Colon (tissue), 2 donors: ENCODE measurements at regions not wholly inside any gene's neighbourhood (a gene's known extent, or its start where the extent isn't known, plus 50 kb on each side); places are given as distances from the start of the nearest gene placed in this dataset.

Experiments
- FAIRE-seq: peaks from 2 replicates; lab custom pipeline; 2012; peaks lifted over from hg19 to GRCh38; lab: Jason Lieb, UNC
- donor health status: control.
- donor health status: control.

GRCh38 chr7:13035233-13035632, 347.8 kb downstream of the ARL4A start:
- no peak for FAIRE-seq

DNA sequence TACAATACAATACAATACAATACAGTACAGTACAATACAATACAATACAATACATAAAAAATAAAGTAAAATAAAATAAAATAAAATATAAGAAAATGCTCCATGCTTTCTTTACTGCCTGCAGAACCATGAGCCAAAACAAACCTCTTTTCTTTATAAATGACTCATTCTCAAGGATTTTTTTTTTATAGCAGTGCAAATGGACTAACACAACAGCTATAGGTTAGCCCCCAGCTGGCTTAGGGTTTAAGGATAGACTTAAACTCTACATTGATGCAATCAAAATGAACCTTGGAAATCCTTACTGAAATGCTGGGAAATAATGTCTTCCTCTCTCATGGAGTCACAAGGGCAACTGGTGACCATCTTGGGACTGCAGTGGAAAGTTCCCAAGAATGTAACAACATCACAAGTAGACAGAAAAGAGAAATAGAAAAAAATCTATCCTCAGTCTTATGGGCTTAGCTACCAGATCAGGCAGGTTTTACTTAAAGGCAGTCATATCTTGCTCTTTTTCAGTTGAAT, 348.9 kb downstream of the ARL4A start:
- FAIRE-seq = no peak

- no peak for FAIRE-seq
Observed at GRCh38 chr7:13037216-13037615, 349.8 kb downstream of the ARL4A start.

DNA sequence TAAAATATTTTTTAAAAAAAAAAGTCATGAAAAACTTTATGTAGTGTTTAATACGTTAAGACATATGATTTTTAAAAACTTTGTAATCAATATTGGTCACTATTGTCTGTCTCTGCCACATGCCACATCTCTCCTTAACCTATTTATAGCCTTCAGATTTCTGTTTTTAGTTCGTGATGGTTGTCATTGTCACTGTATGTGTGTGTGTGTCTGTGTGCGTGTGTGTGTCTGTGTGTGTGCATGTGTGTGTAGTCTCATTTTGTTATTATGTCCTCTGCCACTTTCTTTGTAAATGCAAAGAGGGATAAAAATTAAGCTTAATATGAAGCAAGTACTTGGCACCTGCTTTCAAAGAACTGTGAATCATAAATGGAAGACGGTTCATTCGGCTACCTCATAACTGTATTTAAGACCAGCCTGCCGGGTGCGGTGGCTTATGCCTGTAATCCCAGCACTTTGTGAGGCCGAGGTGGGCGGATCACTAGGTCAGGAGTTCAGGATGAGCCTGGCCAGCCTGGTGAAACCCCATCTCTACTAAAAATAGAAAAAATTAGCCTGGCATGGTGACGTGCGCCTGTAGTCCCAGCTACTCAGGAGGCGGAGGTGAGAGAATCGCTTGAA, 354.0 kb downstream of the ARL4A start:
- FAIRE-seq = no peak

GRCh38 chr7:13042605-13043236, 355.3 kb downstream of the ARL4A start:
- FAIRE-seq = no peak

DNA sequence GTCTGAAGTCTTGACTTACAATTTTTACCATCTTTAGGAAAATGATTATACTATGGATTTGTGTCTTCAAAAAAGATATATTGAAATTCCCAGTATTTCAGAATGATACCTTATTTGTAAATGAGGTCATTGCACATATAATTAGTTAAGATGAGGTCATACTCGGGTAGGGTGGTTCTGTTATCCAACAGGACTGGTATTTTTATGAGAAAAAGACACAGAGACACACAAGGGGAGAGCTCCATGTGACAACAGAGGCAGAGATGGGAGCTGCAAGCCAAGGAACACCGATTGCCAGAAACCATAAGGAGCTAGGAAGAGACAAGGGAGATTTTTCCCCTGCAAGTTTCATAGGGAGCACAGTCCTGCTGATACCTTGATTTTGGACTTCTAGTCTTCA, 356.9 kb downstream of the ARL4A start:
- no peak for FAIRE-seq

- no peak for FAIRE-seq
Observed at GRCh38 chr7:13047061-13047460, 359.6 kb downstream of the ARL4A start.

- FAIRE-seq = no peak
Observed at GRCh38 chr7:13049946-13050345, 362.5 kb downstream of the ARL4A start.

DNA sequence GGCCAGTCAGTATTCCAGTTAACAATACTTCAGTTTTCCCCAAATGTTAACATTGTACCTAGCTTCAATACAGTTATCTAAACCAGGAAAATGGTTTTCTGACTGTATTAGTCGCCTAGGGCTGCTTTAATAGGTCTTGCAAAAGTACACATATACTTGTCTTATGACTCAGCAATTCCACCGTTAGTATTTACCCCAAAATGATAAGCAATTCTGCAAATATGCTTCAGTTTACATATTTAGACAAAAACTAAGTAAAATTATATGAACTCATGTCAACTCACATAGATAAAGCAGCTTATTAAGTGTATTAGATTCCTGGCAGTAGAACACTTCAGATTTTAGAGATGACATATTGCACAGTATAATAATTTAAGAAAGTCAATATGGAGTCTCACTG, 363.3 kb downstream of the ARL4A start:
- FAIRE-seq = no peak

GRCh38 chr7:13055732-13056368, 368.4 kb downstream of the ARL4A start:
- FAIRE-seq = no peak

DNA sequence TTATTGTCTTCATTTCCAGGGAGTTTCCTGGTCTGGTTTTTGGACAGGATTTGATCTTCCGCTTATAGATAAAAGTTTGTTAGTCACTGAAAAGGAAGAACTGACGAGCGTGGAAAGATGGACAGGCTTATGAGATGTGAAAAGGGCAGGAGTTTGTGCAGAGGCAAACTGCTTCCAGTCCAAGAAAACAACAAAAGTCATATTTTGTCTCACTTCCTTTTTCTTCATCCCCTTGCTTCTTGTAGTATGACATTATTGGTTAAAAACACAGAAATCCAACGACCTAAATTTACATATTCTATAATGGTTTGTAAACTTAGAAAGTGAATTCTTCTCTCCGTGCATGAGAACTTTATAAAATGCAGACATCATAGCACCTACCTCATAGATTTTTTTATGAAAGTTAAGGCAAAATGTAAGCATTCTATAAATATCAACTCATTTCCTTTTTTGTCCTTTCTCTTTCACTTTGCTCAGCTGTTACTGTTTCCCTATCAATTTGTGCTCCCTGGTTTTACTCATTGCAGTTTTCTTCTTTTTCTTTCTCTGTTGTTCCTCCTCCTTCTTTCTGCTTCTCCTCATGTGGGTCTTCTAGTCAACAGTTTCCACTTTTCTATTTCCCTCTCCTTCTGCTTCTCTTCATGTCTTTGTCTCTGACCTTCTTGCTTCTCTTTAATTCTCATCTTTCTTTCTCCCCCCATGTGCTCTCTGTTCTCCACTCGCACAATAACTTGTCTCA, 370.2 kb downstream of the ARL4A start:
- no peak for FAIRE-seq

- no peak for FAIRE-seq
Observed at GRCh38 chr7:13060173-13060572, 372.7 kb downstream of the ARL4A start.

DNA sequence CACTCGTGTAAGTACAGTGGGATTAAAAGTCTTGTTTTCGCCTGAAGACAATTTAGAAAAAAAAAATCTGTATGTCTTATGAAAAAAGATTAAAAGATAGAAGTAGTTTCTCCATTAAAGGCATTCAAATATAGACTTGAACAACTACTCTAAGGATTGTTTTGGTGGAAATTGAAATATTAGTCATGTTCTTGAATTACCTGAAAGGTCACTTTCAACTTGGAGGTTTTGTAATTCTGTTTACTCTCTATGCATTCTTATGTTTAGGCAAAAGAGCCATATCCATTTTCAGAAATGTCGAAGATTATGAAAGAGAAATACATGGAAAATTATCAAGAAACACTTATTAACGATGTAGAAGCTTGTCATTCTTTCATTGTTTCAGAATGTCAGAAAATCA, 373.7 kb downstream of the ARL4A start:
- FAIRE-seq = no peak

DNA sequence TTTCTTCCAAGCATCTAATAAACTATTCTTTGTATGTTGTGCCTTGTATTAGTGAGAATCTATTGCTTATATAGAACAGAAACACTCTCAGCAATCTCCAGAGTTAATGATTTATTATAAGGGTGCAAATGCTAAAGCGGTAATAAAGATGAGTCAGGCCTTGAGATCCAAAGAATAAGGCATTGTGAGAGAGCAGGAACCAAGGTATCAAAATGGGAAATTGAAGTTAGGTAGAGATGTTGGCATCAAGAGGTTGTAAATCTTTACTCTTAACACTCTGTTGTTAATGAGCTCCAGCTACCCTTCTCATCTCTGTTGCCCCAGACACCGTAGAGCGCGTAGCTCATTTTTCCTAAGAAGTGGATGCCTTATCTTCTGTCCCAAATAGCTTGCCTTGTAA, 375.2 kb downstream of the ARL4A start:
- no peak for FAIRE-seq

GRCh38 chr7:13067036-13067435, 379.6 kb downstream of the ARL4A start:
- no peak for FAIRE-seq

- no peak for FAIRE-seq
Observed at GRCh38 chr7:13068032-13068431, 380.6 kb downstream of the ARL4A start.

GRCh38 chr7:13069841-13070240, 382.4 kb downstream of the ARL4A start:
- FAIRE-seq = no peak

- FAIRE-seq = no peak
Observed at GRCh38 chr7:13072014-13072413, 384.6 kb downstream of the ARL4A start.

DNA sequence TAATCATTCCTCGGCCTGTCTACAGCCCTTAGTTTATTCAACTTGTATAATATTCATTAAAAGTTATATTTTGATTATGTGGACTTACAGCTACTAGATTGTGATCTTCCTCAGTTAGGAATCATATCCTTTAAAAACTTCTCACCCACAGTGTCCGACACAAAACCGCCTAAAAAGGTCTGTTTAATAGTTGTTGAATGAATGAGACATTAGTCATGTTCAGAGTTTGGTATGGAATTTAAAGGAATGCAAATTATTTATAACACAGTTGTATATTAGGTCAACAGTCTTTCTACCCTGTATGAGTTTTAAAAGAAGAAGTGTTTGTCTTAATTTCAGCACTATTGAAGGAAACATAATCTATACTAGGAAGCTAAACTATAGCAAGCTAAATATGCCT, 390.0 kb downstream of the ARL4A start:
- no peak for FAIRE-seq

DNA sequence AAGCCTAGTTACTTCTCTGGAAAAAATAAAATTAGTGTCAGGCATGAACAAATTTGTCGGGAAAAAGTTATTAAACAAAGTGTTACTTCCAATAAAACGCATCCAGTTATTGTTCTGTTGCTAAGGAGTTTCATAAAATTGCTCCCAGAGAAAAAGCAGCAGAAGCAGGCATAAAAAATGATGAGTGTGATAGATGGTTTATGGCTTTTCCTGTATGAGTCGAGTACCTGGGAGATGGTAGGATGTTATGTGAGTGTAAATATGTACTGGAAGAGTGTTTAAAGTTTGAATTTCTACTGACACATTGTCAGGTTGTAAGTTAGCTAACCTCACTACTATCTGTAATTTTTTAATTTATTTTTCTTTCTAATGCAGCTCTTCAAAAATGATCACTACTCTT, 390.7 kb downstream of the ARL4A start:
- FAIRE-seq = no peak

DNA sequence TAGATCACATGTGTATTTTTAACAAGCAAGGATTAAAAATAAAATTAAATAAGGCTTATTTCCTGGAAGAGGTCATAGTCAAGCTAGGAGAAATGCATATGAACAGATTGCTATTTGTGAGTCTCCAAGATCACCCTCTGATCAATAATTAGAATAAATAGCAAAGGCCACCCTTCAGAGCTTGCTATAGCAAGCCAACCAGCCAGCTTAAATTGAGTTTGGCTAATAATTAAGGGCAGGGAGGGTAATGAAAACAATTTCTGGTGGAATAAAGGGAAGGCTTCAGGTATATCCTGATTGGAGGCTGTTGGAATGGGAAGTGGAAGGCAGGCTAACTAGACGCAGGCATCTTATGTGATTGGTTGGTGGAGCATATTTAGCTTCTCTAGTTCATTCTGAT, 403.5 kb downstream of the ARL4A start:
- no peak for FAIRE-seq

DNA sequence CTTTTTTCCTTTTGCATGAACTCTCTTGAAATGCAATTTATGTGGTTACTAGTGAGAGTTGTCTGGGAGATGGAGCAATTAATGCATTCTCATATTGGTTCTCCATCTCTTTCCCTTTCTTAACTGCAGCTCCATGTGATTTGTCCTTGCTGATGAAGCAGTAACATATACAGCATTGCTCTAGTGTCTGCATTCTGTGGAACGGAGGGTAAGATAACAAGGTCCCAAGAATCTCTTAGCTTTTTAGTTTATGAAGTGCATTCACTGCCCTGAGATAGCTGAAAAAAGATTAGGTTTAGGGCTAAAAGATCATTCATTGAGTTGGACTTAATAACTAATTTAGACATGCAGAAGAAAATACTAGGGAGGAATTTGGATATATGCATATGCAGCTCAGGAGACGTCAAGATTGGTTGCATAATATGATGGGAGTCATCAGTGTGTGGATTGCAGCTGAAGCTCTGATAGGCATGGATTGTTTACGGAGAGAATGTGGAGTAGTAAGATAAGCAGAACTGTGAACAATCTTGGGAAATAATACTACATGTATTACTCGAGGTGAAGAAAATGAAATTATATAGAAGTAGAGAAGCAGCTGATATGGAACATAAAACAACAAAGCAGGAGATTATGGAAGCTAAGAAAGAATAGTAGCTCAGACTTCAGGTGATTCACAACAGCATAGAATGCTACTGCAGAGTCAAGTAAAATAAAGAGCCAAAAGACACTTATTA, 404.7 kb downstream of the ARL4A start:
- FAIRE-seq = no peak
